ENCODE measurements at regions not wholly inside any gene's neighbourhood (a gene's known extent, or its start where the extent isn't known, plus 50 kb on each side); places are given as distances from the start of the nearest gene placed in this dataset.

DNA sequence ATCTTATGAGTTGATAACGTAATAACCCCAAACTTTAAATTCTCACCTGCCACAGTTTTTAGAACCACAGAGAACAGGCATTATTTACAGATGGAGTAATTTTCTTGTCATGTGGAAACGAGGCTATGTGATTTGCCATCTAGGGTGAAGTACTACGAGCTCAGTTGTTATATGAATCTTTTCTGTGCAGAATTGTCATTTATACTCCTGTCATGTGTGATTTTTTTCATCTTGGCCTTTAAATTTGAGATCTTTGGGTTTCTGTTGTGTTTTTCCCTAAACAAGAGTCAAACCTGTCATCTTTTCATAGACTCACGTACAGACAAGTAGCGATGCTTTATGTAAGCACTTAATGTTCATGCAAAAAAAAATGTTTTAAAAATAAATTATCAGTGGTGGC is 153.7 kb upstream of the TAC1 start:
- H3K36me3 ChIP-seq: no peaks in the 10 kb centered on the region
- no peak overlapping the region for H3K27ac ChIP-seq
- DNase-seq (ENCODE audit: low spot score): no peak
- no peaks in the 10 kb centered on the region for H3K27me3 ChIP-seq (replicated peaks; ENCODE audit: insufficient read depth)
- WGBS: 77% methylated on average over 5 of the region's 5 CpGs
- H3K4me3 ChIP-seq: no peak overlapping the region
- H3K9me3 ChIP-seq: no peaks in the 10 kb centered on the region
- TF ChIP-seq POLR2AphosphoS5 (IDR thresholded peaks at IDR 0.05): no peak
- TF ChIP-seq, protein P1, sequence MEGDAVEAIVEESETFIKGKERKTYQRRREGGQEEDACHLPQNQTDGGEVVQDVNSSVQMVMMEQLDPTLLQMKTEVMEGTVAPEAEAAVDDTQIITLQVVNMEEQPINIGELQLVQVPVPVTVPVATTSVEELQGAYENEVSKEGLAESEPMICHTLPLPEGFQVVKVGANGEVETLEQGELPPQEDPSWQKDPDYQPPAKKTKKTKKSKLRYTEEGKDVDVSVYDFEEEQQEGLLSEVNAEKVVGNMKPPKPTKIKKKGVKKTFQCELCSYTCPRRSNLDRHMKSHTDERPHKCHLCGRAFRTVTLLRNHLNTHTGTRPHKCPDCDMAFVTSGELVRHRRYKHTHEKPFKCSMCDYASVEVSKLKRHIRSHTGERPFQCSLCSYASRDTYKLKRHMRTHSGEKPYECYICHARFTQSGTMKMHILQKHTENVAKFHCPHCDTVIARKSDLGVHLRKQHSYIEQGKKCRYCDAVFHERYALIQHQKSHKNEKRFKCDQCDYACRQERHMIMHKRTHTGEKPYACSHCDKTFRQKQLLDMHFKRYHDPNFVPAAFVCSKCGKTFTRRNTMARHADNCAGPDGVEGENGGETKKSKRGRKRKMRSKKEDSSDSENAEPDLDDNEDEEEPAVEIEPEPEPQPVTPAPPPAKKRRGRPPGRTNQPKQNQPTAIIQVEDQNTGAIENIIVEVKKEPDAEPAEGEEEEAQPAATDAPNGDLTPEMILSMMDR (IDR thresholded peaks at IDR 0.05): no peak
- no peak for TF ChIP-seq POLR2A (IDR thresholded peaks at IDR 0.05)
- no peaks in the 10 kb centered on the region for H3K4me1 ChIP-seq (replicated peaks)
- intact Hi-C loops (cut with DNase I): no loop called here

DNA sequence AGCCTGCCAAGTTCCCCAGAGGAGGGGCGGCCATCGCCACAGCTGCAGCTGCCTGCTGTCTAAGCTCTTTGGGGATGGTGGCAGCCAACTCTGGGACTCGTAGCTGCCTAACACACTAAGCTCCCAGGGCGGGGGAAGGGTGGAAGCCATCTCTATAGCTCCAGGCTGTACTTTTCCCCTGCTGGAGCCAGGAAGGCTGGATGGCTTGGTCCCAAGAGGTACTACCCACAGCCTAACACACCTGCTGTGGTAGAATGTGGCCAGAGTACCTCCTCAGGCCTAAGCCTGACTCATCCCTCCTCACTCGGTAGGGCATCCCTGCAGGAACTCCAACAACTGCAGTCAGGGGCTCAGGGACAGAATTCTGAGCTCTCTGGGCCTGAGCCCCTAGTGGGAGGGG is 151.7 kb upstream of the TAC1 start:
- DNase-seq (ENCODE audit: low spot score): no peak
- intact Hi-C loops (cut with DNase I): no loop called here
- H3K36me3 ChIP-seq: no peaks in the 10 kb centered on the region

DNA sequence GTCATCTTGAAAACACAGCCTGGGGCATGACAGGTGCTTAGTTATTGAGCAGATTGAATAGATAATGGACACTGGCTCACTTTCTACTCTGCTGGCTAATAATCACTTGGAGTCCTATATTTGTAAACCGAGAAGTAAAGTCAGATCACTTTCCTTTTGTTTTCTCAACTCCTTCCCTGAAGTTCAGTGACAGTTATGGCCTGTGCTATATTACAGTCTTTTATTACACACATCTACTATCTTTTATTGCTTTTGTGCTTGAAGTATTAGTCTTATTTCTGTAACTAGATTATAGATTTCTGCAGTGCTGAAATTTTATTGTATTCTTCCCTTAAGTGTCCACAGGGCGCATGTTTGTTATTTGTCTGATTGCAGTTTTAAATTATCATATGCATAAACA is 136.4 kb upstream of the TAC1 start:
- TF ChIP-seq POLR2A (IDR thresholded peaks at IDR 0.05) (no peak), POLR2AphosphoS5 (IDR thresholded peaks at IDR 0.05) (no peak)
- TF ChIP-seq, protein P1 (IDR thresholded peaks at IDR 0.05): no peak
- H3K4me1 ChIP-seq (replicated peaks): no peaks in the 10 kb centered on the region
- 49% methylated on average over 2 of the region's 2 CpGs for WGBS
- intact Hi-C loops (cut with DNase I): no loop called here
- no peak overlapping the region for H3K27ac ChIP-seq
- DNase-seq (ENCODE audit: low spot score): no peak
- no peaks in the 10 kb centered on the region for H3K36me3 ChIP-seq
- H3K9me3 ChIP-seq: no peaks in the 10 kb centered on the region
- H3K4me3 ChIP-seq: no peak overlapping the region
- no peaks in the 10 kb centered on the region for H3K27me3 ChIP-seq (replicated peaks; ENCODE audit: insufficient read depth)

More for the DNA sequence above, 151.7 kb upstream of the TAC1 start:
- no peak overlapping the region for H3K27ac ChIP-seq
- 81% methylated on average over 5 of the region's 5 CpGs for WGBS
- no peak overlapping the region for H3K4me3 ChIP-seq
- H3K4me1 ChIP-seq (replicated peaks): no peaks in the 10 kb centered on the region
- H3K27me3 ChIP-seq (replicated peaks; ENCODE audit: insufficient read depth): no peaks in the 10 kb centered on the region
- H3K9me3 ChIP-seq: no peaks in the 10 kb centered on the region
- TF ChIP-seq POLR2AphosphoS5 (IDR thresholded peaks at IDR 0.05): no peak
- TF ChIP-seq POLR2A (IDR thresholded peaks at IDR 0.05): no peak
- TF ChIP-seq, protein P1 (IDR thresholded peaks at IDR 0.05): no peak

DNA sequence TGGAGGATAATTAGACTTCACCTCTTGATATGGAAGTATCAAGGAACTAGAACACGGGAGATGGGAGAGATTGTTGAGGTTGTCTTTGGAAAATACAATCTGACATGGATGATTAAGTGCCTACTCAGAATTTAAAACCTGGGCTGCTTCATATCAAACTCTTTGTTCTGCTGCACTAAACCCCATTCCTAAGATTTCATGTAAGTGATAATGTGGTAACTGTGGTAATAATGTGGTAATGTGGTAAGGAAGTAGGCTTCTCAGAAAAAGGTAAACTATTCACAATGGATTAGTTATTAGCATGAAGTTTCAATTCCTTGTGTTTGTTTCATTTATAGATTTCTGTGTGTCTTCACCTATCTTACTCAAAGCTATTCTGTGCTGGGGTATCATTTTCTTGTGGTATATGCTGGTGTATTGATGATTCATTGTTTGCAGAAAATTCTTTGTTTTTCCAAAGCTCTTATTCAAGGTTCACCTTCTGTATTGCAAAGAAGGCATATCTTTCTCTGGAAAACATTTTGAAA is 129.9 kb upstream of the TAC1 start:
- TF ChIP-seq, protein P1 (IDR thresholded peaks at IDR 0.05): no peak
- TF ChIP-seq POLR2AphosphoS5 (IDR thresholded peaks at IDR 0.05) (no peak), POLR2A (IDR thresholded peaks at IDR 0.05) (no peak)
- Histone ChIP-seq H3K36me3 (no peaks in the 10 kb centered on the region), H3K4me1 (replicated peaks) (no peaks in the 10 kb centered on the region), H3K4me3 (no peak overlapping the region), H3K9me3 (no peaks in the 10 kb centered on the region), H3K27ac (no peak overlapping the region), H3K27me3 (replicated peaks; ENCODE audit: insufficient read depth) (peaks cover 2% of the 10 kb centered on the region)
- intact Hi-C loops (cut with DNase I): no loop called here
- no peak for DNase-seq (ENCODE audit: low spot score)
- WGBS: 63% methylated on average over 1 of the region's 1 CpG

DNA sequence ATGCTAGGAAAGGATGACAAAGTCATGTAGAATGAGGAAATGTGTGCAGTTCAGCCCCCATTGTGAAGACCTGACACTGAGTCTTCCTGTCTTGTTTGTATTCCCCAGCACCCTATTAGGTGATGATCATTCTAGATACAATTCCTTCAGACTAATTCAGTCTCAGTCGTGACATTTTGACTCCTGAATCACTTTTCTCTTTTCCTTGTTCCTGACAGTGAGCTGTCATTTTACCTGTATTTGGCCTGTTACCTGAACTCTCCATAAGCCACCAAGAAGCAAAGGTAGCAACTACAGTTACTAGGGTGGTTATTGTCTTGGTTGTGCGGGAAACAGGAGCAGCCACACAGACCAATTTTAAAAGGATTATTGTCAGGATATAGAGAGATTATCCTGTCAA is 111.4 kb upstream of the TAC1 start:
- no peak overlapping the region for H3K27ac ChIP-seq
- H3K9me3 ChIP-seq: no peaks in the 10 kb centered on the region
- WGBS: 84% methylated on average over 2 of the region's 2 CpGs
- no peaks in the 10 kb centered on the region for H3K36me3 ChIP-seq
- no peaks in the 10 kb centered on the region for H3K27me3 ChIP-seq (replicated peaks; ENCODE audit: insufficient read depth)
- no peak overlapping the region for H3K4me3 ChIP-seq
- TF ChIP-seq, protein P1 (IDR thresholded peaks at IDR 0.05): no peak
- TF ChIP-seq POLR2AphosphoS5 (IDR thresholded peaks at IDR 0.05): no peak
- TF ChIP-seq POLR2A (IDR thresholded peaks at IDR 0.05): no peak
- no peaks in the 10 kb centered on the region for H3K4me1 ChIP-seq (replicated peaks)
- DNase-seq (ENCODE audit: low spot score): no peak
- intact Hi-C loops (cut with DNase I): no loop called here
